Suppressor macrophage treated with lipopolysaccharide for 1 hour (primary cell): ENCODE measurements at regions not wholly inside any gene's neighbourhood (a gene's known extent, or its start where the extent isn't known, plus 50 kb on each side); places are given as distances from the start of the nearest gene placed in this dataset.
A peak's percentile ranks its signal among the peaks of the same experiment; 100 is the strongest.

Experiments used
- DNase-seq, 3 donors: peaks; one replicate each; pipeline ENCODE4 v3.0.0-alpha.2; 2020 to 2022

DNA sequence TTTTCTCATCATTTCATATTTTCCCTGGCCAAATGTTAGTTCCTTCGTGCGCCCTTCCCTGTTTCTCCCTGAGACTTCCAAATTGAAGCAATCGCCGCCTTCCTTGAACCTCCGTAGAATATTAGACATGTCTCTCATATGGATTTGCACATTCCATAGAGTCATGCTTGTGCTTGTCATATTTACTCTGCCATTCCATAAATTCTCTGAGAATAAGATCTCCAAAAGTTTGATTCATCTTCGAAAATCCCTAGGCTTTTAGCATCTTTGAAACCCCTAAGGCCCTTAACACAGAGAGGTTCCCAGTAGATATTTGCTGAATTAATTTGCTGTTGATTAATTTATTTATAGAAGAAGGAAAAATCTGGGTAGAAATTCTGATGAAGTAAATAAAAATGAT lies 202.2 kb upstream of the PIK3C3 start:
- DNase-seq, result no peak

DNA sequence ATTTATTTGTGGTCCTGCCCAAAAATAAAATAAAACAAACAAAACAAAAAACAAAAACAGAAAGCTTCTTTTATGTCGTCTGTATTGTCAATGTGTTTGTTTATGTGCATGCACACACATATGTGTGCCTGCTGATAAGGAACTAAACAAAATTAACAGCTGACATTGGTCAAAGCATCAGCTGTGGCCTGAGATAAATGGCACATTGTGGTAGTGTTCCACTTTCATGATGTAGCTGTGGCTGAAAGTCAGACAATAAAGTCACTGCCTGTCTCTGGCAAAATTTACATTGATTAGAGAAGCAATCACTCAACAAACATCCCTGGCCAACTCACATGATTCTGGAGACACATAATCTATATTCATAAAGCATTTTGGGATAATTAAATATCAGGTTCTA lies 203.4 kb upstream of the PIK3C3 start:
- DNase-seq, result no peak

DNA sequence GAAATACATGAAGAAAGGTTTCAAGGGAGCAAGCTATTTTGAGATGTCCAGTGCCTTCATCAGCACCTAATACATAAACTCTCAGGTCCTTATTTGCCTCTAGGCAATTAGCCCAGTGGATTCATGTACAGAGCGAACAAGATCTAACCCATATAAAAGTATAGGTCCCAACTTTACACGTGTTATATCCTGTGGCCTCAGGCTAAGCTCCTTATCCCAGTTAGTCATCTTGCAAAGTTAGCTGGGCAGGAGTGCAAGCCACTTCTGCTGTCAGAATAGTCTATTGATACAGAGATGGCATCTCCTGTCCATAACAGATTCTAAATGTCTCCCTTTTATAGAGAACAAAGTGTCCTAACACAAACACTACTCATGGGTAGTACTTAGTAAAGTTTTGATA lies 203.9 kb upstream of the PIK3C3 start:
- no peak for DNase-seq

DNA sequence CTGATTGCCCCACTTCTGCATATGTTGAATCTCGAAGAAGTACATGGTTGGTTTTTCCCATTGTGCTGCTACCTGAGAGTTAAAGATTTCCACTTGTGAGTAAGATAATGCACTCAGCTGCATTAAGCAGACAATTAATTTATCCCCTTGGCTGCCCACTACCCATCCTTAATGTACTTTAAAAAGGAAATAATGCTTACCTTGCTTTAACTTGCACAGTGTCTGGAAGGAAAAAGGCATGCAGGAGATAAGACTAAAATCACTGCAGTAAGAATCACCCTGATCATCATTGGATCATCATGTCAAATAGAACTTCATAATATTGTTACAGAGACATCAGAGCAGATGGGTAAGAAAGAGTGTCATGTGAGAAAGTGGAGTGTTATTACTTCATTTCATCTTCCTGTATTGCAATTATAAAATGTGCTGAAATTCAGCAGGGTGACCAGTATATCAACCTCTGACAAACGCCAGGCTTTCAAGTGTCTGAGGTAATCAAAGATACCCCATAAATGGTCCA lies 207.3 kb upstream of the PIK3C3 start:
- DNase-seq, result no peak

DNA sequence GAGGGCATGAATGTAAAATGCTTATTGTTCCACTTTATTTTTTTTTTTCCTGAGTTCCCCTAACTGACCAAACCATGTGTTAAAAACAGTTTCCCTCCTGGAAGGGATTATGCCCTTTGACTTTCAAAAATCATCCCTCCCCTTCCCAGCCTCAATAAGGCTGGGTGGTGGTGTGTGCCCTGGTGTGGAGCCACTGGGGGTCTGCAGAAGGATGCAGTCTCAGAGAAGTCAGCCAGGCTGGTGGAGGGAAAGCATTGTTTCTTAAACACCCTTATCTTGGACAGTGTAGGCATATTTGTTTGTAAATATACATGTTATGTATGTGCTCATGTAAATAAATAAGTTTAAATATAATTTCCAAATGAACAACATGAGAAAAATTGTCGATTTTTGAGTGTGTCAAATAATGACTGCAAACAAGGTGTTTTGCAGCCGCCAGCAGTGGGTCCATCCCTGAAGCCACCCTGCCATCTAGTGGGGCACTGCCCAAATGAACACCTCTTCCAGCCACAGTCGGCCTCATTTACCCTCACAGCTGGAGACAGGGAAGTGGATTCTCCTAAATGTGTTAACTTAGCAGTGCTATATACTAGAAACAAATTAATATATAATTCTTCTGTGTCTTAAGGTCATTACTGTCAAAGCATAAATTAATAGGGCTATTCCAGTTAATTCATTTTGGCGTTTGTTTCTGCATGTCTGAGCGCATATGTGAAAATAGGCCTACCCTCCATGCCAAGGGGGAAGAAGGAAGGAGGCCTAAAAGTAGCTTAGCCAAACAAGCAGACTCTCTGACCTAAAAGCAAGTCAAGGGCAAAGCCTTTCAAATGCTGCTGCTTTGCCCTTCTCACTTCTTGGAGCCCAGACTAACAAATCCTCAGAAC lies 209.6 kb upstream of the PIK3C3 start:
- DNase-seq, result peak; percentile 19 to 35 (median 21)

DNA sequence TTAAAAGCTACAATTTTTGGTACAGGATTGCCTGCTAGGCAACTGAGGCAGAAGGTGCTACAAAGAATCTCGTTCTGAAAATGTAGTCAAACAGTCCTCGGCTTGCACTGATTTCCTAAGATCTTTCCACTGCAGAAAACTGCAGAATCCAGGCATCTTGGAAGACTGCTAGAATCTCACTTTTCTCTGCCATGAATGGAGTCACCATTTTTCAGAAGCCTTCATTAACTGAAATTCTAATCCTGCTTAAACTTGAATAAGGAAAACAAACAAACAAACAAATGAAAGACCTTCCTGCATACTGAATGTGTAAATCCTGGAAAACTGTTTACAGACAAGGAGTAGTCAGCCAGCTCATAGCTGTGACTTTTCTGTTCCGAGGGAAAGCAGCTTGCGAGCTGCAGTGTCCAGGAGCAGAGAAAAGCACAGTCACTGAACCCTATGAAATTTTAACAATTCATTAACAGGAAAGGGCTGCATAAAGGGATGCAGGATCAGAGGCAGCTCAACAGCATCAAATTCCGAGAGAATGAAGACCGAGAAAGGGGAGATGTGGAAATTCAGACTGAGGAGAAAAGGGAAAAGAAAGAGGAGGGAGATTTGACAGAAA lies 210.5 kb upstream of the PIK3C3 start:
- DNase-seq, result no peak

DNA sequence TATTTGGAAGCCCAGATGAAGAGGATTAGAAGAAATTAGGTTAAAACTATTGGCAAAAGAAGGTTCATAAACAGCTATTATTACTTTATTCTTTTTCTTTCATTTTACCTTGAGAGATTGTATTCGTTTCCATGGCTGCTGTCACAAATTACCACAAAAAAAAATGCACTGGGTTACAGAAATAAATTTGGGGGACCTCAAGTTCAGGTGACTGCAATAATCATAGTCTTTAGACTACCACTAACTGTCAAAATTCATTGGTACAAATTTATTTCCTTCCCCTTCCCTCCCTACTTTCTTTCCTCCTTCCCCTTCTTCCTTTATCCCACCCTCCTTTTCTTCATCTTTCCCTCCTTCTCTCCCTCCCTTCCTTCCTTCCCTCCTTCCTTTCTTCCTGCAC lies 217.8 kb upstream of the PIK3C3 start:
- DNase-seq, result no peak

DNA sequence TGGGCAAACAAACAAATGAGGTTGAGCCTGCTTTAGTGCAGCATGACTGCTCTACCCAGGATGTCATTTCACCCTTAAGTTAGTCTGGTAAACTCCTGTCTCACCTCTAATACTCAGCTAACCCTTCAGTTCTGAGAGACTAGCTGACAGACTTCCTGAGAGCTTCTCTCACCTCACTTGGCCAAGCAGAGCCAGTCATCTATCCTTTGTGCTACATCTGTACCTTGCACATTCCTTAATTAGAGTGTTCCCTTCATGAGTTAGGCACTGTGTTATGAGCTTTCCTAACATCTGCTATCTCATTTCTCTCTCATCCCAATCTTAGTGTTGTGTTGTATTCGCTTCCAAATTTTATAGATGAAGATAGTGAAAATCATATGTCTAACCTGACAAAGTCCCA lies 220.1 kb upstream of the PIK3C3 start:
- DNase-seq, result no peak

DNA sequence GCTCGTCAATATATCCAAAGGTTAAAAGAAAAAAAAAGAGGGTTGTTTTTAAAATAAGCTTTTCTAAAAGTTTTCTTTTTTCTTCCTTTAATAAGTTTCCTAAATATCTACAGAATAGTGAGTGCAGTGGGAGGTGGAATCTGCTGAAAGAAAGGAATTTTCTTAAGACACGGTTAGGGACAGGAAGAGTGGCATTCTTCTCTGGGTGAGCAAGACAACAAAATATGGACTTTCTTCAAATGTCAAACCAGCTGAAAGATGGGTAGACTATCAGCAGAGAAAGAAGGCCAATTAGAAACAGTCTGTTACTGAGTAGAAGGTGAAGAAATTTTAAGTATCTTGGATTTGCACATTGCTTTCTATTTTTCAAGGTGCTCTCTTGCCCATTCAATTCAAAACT lies 222.7 kb upstream of the PIK3C3 start:
- no peak for DNase-seq

DNA sequence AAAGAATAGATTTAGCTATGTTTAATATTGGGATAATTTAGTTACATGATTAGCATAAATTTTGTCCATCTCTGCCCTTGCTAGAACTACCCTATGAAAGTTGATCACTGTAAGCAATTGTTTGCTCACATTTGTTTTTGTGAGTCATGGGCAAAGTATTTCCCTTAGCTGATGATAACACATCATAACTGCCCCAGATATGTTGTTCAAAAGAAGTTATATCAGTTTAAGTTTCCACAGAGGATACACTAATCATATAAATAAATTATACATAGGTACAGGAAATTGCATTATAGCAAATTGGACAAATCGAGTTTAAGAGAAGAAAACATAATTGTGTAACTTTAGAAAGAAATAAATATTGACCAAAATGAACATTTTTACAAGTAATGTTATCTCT lies 223.2 kb upstream of the PIK3C3 start:
- DNase-seq, result no peak

DNA sequence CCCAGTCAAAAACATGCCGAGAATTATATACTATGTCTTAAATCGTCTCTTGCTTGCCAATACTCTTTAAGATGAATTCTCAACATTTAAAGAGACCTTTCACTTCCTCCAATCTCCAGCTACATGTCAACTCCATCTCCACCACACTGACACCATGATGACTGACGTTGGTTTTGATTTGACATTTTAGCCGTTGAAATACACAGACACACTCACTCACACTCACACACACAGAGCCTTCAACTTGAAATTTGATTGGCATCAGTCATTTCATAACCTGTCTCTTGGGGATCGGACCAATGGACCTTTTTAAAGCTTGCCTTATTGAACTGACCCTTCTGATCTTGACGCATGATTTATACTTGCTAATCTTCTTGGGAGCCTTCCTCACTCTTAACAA lies 230.8 kb upstream of the PIK3C3 start:
- DNase-seq, result no peak

DNA sequence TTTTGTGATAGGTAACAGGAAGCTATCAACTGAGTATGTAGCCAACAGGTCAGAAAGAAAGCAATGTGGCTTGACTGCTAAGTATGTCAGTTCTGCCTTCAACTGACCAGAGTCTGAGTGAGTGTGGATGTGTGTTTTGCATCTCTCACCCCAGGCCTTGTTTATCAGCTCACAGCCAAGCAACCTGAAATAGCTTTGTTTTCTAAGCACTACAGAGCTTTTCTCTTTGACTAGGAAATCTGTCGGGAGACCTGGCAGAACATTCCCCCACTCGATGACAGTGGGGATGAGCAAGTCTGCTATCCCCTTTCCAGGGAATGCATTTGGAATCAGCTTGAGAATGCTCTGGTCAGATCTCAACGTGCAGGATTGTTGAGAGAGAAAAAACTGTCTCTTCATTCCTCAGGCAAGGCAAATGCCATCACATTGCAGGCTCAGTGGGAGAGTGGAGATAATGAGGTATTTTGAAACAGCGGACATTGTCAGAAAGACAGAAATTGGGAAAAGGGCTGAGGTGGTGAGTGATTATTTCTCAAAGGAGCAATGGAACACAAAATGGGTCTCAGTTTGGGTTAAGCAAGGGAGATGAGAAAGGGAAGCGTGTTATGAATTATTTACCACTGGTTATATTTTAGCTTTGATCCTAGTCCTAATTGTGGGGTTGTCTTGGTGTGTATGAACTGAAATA lies 233.8 kb upstream of the PIK3C3 start:
- DNase-seq, result no peak

DNA sequence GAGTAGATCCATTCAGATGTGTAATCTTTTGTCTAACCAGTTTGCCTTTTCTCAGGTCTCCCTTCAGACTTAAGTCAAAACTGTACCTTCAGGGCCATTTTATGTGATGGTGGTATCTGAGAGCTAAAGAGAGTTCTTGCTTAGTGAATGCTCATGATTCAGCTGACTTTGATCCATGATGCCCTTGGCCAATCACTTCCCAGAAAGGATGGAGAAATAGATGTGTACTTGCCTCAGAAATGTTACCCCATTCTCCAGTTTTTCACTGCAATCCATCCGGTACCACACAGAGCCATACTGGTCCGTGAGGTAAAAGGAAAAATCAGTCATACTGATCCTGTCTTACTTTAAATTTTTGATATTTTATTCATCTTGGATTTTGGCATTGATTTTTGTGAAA lies 234.8 kb upstream of the PIK3C3 start:
- DNase-seq, result no peak

DNA sequence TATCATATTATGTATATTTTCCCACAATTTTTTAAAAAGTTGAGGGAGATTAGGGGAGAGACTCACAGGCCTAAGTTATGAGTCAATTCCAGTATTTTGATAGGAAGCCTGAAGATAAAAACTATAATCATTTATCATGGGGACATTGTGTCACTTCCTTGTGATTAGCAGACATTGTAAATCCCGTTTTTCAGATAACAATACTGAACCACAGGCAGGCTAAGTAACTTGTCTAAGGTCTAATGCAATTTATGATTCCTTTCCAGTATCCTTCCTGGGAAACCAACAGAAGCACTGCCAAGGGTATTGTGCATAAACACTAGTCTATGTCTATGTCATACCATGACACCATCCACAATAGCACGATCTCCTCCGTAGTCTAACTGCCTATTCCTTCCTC lies 235.2 kb upstream of the PIK3C3 start:
- DNase-seq, result no peak

DNA sequence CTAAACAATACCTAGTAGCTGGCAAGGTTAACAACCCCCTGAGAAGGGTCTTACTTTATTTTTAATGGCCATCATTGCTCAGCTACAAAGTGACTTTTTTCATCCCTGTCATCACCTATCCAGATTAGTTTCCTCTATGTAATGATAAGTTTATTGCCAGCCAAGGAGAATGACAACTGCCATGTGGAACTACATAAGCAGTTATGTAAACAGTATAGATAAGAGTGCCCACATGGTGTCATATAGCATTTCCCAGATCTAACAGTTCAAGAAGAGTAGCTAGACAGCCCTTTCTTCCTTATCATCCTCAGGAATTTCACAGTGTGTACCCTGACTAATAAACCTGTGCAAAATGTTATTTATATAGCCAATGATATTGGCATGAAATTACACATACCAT lies 240.2 kb upstream of the PIK3C3 start:
- no peak for DNase-seq

DNA sequence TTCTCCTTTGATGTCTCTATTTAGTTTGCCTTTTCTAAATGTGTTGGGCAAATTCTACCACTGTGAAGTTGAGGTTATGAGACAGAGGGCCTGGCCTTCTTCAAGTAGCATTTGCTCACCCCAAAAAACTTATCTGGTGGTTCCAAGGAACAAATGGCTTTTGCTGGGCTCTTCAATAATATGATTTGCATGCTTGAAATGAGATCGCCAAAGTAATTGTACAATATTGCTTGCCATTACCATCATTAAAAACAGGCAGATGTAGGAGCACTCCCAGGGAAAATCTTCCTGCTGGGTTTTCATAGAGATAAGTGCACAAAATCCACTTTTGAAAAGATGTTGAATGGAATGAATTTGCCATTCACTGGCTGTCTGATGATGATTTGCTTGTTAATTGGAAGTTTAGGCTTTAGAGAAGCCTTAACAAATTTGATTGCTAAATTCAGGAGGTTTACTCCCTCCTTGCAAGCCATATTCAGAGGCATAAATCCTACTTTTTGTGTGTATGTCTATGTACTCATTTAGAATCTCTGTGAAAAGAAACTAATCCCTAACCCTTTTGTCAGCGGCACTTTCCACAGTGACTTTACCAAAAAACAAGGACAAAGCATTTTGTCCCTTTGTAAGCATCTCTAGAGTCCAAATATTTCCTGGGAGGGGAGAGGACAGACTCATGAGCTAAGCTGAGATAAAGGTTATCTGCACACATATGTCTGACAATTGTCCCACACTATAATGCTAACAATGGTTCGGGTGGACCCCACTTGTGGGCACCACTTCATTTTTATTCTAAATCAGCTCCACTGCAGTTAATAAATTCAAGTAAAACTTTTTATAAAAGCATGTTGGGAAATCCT lies 240.8 kb upstream of the PIK3C3 start:
- DNase-seq, result no peak

DNA sequence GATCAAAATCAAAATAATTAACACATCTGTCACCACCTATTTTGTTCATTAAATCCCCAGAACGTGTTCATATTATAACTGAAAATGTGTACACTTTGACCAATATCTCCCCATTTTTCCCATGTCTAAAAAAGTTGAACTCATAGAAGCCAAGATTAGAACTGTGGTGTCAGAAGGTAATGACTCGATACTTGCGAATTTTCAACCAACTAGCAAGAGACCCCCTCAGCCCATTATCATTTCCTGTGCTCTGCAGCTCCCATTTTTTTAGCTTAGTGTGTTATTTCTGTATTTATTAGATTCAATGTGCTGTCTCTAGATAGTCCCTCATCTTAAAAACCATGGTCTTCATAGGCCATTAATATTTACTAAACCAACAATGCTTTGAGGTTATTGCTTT lies 248.7 kb upstream of the PIK3C3 start:
- DNase-seq, result no peak

DNA sequence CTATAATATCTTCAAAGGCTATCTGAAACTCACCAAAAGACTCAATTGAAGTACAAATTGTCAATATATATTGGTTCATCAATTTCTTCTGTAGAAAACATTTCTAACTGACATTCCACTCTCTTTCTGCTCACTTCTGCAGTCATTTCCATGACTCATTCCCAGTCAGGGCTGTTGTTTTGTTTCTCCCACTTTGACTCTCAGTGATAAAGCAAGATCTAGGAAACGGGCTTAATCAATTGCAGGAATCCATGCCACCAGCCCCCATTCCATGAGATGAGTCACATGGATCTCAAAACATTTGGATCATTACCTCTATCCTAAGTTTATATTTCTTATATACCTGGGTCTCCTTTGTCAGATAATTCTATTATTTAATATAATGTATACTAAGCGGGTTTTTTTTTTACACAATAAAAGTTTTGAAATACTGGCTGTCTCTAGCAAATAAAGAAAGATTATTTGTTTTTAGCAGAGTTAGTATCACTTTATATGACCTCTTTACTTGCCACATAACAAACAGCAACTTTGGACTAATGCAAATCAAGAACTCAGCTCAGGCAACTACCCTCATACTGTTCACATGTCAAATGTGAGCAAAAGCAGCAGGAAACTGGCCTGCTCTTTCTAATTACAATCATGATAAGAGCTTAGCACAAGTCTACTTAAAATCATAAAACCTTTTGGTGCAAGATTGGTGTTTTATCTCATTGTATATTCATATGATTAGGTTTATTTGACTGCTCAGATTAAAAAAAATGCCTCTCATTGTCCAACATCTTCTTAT lies 251.1 kb upstream of the PIK3C3 start:
- DNase-seq, result no peak

DNA sequence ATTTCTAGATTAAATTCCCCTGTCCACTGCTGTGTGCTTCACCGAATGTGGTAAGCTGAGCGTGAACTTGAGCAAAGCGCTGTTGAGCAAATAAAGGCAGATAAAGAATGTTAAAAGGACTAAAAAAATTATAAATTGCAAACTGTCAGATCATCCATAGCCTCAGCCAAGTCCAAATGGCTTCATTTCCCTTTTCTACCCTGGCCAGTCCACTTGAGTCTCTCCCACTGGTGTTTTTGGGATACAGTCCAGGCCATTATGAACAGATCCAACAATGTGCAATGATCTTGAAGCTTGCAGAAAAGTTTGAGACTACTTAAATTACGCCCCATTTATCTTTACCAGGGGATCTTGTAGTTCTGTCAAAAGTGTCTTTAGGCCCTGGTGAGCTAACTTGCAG lies 254.6 kb upstream of the PIK3C3 start:
- no peak for DNase-seq

DNA sequence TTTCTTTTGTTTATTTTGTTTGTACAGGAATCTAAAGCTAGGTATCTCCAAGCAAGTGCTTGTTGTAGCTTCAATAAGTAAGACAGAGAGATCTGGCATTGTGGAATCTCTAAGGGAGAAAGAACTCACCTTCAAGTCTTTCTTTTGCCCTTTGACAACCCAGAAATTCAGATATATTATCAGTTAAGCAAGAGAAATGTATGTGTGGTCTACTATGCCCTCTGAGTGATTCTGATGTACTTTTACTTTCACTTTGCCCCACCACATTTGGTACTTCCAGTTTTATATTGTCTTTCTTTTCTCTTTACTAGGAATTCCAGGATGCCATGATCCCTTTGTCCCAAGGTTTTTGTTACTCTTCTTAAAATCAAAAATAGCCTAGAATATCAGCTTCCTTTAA lies 259.6 kb upstream of the PIK3C3 start:
- DNase-seq, result no peak

DNA sequence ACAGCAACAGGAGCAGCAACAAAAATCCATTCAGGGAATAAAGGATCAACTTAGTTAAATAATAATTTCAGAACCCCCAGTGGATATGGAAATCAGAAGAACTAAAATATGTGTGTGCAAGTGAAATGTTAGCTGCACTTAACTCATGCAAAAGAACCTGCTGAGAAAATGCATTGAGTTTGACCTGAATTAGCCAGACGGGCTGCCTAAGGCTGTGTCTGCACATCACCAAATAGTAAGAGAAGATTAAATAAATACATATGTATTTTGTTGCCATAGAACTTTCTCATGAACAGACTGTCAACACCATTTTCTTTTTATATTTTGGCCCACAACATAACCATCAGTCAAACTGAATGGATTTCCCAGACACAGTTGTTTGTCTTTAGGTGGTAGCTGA lies 262.0 kb upstream of the PIK3C3 start:
- DNase-seq, result no peak
